ENCODE measurements at regions not wholly inside any gene's neighbourhood (a gene's known extent, or its start where the extent isn't known, plus 50 kb on each side); places are given as distances from the start of the nearest gene placed in this dataset.

DNA sequence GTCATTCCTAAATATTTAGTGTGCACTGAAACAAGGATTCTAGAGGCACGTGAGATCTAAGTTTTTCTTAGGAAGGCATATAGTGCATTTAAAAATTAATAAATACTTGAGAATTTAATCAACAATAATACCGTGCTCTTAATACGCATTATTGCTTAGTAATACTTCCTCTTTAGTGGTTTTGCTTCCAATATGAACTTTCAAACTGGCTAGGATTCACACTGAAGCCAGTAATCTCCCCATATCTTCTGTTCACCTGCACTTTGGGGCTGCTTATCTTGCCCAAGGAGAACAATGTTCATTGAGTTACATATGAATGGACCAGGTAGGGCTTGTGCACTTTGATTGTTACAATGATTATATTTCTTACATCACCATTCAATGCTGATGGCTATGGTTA is 180.5 kb upstream of the RIOK2 start:
- no peak for DNase-seq (ENCODE audit: low spot score)
- H3K4me3 ChIP-seq (ENCODE audit: low read depth in 1 of 3, low read length in 3 of 3) = no peak overlapping the region
- TF ChIP-seq ZBTB33 (IDR thresholded peaks at IDR 0.05) (no peak), HNF4A (conservative IDR thresholded peaks at IDR 0.05) (no peak), ATF3 (IDR thresholded peaks at IDR 0.05) (no peak), CTCF (IDR thresholded peaks at IDR 0.05; ENCODE audit: low read depth, low read length, missing input control) (no peak), EGR1 (IDR thresholded peaks at IDR 0.05; ENCODE audit: low read depth in 2 of 2) (no peak), REST (IDR thresholded peaks at IDR 0.05) (no peak), FOXA1 (IDR thresholded peaks at IDR 0.05) (no peak), FOXA2 (IDR thresholded peaks at IDR 0.05) (no peak), HNF4G (IDR thresholded peaks at IDR 0.05) (no peak), TAF1 (conservative IDR thresholded peaks at IDR 0.05) (no peak), MAX (IDR thresholded peaks at IDR 0.05) (no peak), NR2F2 (IDR thresholded peaks at IDR 0.05) (no peak), SP1 (IDR thresholded peaks at IDR 0.05) (no peak), RXRA (IDR thresholded peaks at IDR 0.05) (no peak), RAD21 (IDR thresholded peaks at IDR 0.05) (no peak), GABPA (IDR thresholded peaks at IDR 0.05 in 1 of 2, conservative IDR thresholded peaks at IDR 0.05 in 1 of 2) (no peak), YY1 (IDR thresholded peaks at IDR 0.05) (no peak), JUND (IDR thresholded peaks at IDR 0.05) (no peak)

More for the DNA sequence above, 180.5 kb upstream of the RIOK2 start:
- Histone ChIP-seq H3K27me3 (ENCODE audit: control insufficient read depth in 4 of 4, insufficient read depth in 4 of 4, low read length in 3 of 4) (no peaks in the 10 kb centered on the region), H3K4me1 (ENCODE audit: control insufficient read depth in 4 of 4, insufficient read depth in 4 of 4, low read length in 3 of 4) (no peaks in the 10 kb centered on the region), H3K36me3 (ENCODE audit: control insufficient read depth in 4 of 4, insufficient read depth in 3 of 4, low read depth in 1 of 4, low read length in 3 of 4) (no peaks in the 10 kb centered on the region), H3K9me3 (ENCODE audit: control insufficient read depth in 4 of 4, low read length in 3 of 4) (no peaks in the 10 kb centered on the region), H3K9ac (ENCODE audit: low read depth in 1 of 2, low read length in 2 of 2) (no peak overlapping the region), H3K27ac (ENCODE audit: low read depth in 1 of 2, low read length in 2 of 2) (no peak overlapping the region)
- WGBS = 85% methylated on average over 3 of the region's 3 CpGs

Data from liver (tissue), 8 donors.